HEK293 (cell line): ENCODE measurements at regions not wholly inside any gene's neighbourhood (a gene's known extent, or its start where the extent isn't known, plus 50 kb on each side); places are given as distances from the start of the nearest gene placed in this dataset.
A peak's percentile ranks its signal among the peaks of the same experiment; 100 is the strongest.

Experiments
- CTCF ChIA-PET: fragments of 350-600 bp; formaldehyde crosslinking; extraction: SDS; loops from one replicate; lab custom pipeline; 2021; ENCODE audit warnings: antibody characterized with exemption; lab: Yijun Ruan, JAX
- POLR2A ChIA-PET: fragments of 300-600 bp; formaldehyde crosslinking; extraction: SDS; loops from one replicate; lab custom pipeline; 2020; ENCODE audit warnings: antibody characterized with exemption, inconsistent platforms; lab: Yijun Ruan, JAX
- H3K27ac ChIP-seq: fragments of 200-500 bp; sonication (Bioruptor generic); 2 replicates; pipeline ENCODE4 v1.5.1; 2014; ENCODE audit warnings: low read depth, low read length, control low read depth, inconsistent platforms; ENCODE audit errors: extremely low read depth
- H3K36me3 ChIP-seq, 2 experiments: fragments of 200-500 bp in 1 of 2; sonication (Bioruptor generic) in 1 of 2; 1 replicate in 1 of 2; 2 replicates in 1 of 2; pipeline ENCODE4 v1.5.1; 2014 to 2017; ENCODE audit warnings: inconsistent platforms in 2 of 2, low read length in 2 of 2; ENCODE audit not compliant: control insufficient read depth in 2 of 2, insufficient read depth in 1 of 2
- H3K4me1 ChIP-seq: fragments of 200-500 bp; sonication (Bioruptor generic); 2 replicates; pipeline ENCODE4 v1.5.1; 2014; ENCODE audit warnings: mild to moderate bottlenecking, low read length, inconsistent platforms; ENCODE audit not compliant: control insufficient read depth, insufficient read depth
- H3K4me3 ChIP-seq: 2 replicates; pipeline ENCODE4 v1.5.1; 2011; ENCODE audit warnings: low read depth, mild to moderate bottlenecking, control low read depth, low read length, moderate library complexity
- H3K9me3 ChIP-seq: fragments of 200-500 bp; sonication (Bioruptor generic); 2 replicates; pipeline ENCODE4 v1.5.1; 2014; ENCODE audit warnings: low read depth, low read length, inconsistent platforms; ENCODE audit not compliant: control insufficient read depth, insufficient read depth
- BCL11A ChIP-seq: fragments of 450-650 bp; formaldehyde crosslinking; IDR thresholded peaks from 2 replicates; pipeline ENCODE4 v1.5.1; 2016; ENCODE audit warnings: low read depth, missing biosample characterization, missing genetic modification characterization
- RBAK ChIP-seq: fragments of 450-650 bp; formaldehyde crosslinking; IDR thresholded peaks from 2 replicates; pipeline ENCODE4 v1.5.1; 2016; ENCODE audit warnings: missing biosample characterization, missing genetic modification characterization
- SCRT1 ChIP-seq: fragments of 450-650 bp; formaldehyde crosslinking; IDR thresholded peaks from 2 replicates; pipeline ENCODE4 v1.5.1; 2016; ENCODE audit warnings: missing biosample characterization, missing genetic modification characterization, borderline replicate concordance
- SP2 ChIP-seq: fragments of 450-650 bp; formaldehyde crosslinking; IDR thresholded peaks from 2 replicates; pipeline ENCODE4 v1.5.1; 2016; ENCODE audit warnings: missing biosample characterization, missing genetic modification characterization
- ZBTB20 ChIP-seq: fragments of 450-650 bp; formaldehyde crosslinking; IDR thresholded peaks from 2 replicates; pipeline ENCODE4 v1.5.1; 2016; ENCODE audit warnings: missing biosample characterization, missing genetic modification characterization
- ZFHX2 ChIP-seq: fragments of 450-650 bp; formaldehyde crosslinking; conservative IDR thresholded peaks from 2 replicates; pipeline ENCODE4 v1.5.1; 2016; ENCODE audit warnings: missing biosample characterization, missing genetic modification characterization
- ZIC2 ChIP-seq: fragments of 450-650 bp; formaldehyde crosslinking; IDR thresholded peaks from 2 replicates; pipeline ENCODE4 v1.5.1; 2016; ENCODE audit warnings: missing biosample characterization, missing genetic modification characterization
- ZNF10 ChIP-seq: fragments of 450-650 bp; formaldehyde crosslinking; IDR thresholded peaks from 2 replicates; pipeline ENCODE4 v1.5.1; 2017; ENCODE audit warnings: missing biosample characterization, missing genetic modification characterization
- ZNF175 ChIP-seq: fragments of 450-650 bp; formaldehyde crosslinking; IDR thresholded peaks from 2 replicates; pipeline ENCODE4 v1.5.1; 2016; ENCODE audit warnings: missing biosample characterization, missing genetic modification characterization
- ZNF214 ChIP-seq: fragments of 450-650 bp; formaldehyde crosslinking; IDR thresholded peaks from 2 replicates; pipeline ENCODE4 v1.5.1; 2017; ENCODE audit warnings: missing biosample characterization, mild to moderate bottlenecking, missing genetic modification characterization, borderline replicate concordance
- ZNF292 ChIP-seq: fragments of 450-650 bp; formaldehyde crosslinking; IDR thresholded peaks from 2 replicates; pipeline ENCODE4 v1.5.1; 2016; ENCODE audit warnings: low read depth, missing biosample characterization, missing genetic modification characterization, borderline replicate concordance
- ZNF433 ChIP-seq: fragments of 450-650 bp; formaldehyde crosslinking; IDR thresholded peaks from 2 replicates; pipeline ENCODE4 v1.5.1; 2016; ENCODE audit warnings: missing biosample characterization, missing genetic modification characterization, low read depth
- ZNF529 ChIP-seq: fragments of 450-650 bp; formaldehyde crosslinking; IDR thresholded peaks from 2 replicates; pipeline ENCODE4 v1.5.1; 2017; ENCODE audit warnings: missing genetic modification characterization, missing biosample characterization; ENCODE audit not compliant: insufficient replicate concordance
- ZNF548 ChIP-seq: fragments of 450-650 bp; formaldehyde crosslinking; IDR thresholded peaks from 2 replicates; pipeline ENCODE4 v1.5.1; 2016; ENCODE audit warnings: missing biosample characterization, missing genetic modification characterization
- ZNF670 ChIP-seq: fragments of 450-650 bp; formaldehyde crosslinking; IDR thresholded peaks from 2 replicates; pipeline ENCODE4 v1.5.1; 2016; ENCODE audit warnings: missing biosample characterization, missing genetic modification characterization, low read depth
- ZNF677 ChIP-seq: fragments of 450-650 bp; IDR thresholded peaks from 2 replicates; pipeline ENCODE4 v1.5.0; 2018; ENCODE audit warnings: missing biosample characterization, mild to moderate bottlenecking, missing genetic modification characterization, moderate library complexity
- ZNF76 ChIP-seq: fragments of 450-650 bp; formaldehyde crosslinking; IDR thresholded peaks from 2 replicates; pipeline ENCODE4; 2016; ENCODE audit warnings: low read depth, missing biosample characterization, missing genetic modification characterization, borderline replicate concordance
- TF ChIP-seq, protein P1 (sequence below): fragments of 450-650 bp; formaldehyde crosslinking; IDR thresholded peaks from 2 replicates; pipeline ENCODE4 v1.5.1; 2016; ENCODE audit warnings: missing biosample characterization, missing genetic modification characterization, borderline replicate concordance

DNA sequence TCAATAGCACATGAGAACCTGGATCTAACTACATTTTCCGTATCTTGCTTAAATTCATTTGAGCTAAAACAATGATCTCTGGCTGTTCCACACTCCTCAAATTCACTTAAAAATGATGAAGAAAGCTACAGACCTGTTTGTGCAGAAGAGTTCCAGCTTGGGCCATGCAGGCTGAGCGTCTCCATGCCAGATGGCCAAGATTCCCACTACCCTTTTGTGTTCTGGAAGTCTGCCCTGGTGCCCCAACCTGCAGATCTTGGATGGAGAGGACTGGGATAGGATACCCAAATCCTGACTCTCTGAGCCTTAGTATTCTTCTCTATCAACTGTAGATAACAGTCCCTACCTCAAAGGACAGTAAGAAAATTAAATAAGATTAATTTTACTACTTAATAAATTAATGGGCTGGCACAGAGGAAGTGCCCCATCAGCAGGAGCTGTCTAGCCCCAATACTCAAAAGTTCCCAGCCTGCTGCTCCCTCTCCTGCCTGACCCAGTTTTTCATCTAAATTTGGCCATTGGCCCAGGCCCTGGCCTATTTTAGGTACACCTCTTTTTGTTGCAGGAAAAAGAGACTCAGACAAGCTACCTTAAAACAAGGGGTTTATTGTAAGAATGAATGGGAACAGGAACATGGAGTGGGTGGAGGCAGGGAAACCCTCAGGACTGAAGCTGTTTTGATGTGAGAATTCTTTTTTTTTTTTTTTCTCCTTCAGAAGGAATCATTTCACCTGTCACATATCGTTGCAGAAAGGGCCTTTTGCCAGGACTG is 81.4 kb upstream of the GRK3 start:
- H3K36me3 ChIP-seq = peaks cover 0 to 69% of the 10 kb centered on the region in 2 experiments; a peak in 2 of 3 replicates
- no peaks in the 10 kb centered on the region for H3K9me3 ChIP-seq
- no peak overlapping the region for H3K27ac ChIP-seq
- ChIA-PET POLR2A (no interaction called here), CTCF (interaction anchor here (0.6 to 0.9 kb wide), 2 partner anchors 20 to 289 kb away, joined by 3 read pairs; no protein-coding TSS in a partner anchor)
- no peak overlapping the region for H3K4me3 ChIP-seq
- no peak for TF ChIP-seq ZNF529 (tag by site-specific recombination)
- no peak for TF ChIP-seq BCL11A (tag by site-specific recombination)
- TF ChIP-seq ZNF548 = no peak
- no peak for TF ChIP-seq ZNF10 (tag by site-specific recombination)
- TF ChIP-seq ZNF677 (tag by site-specific recombination) = no peak
- no peak for TF ChIP-seq ZBTB20 (tag by site-specific recombination)
- no peak for TF ChIP-seq ZNF214 (tag by site-specific recombination)
- no peak for TF ChIP-seq SP2 (tag by site-specific recombination)
- peaks cover 5% of the 10 kb centered on the region; the same call in 1 of the 2 replicates for H3K4me1 ChIP-seq

DNA sequence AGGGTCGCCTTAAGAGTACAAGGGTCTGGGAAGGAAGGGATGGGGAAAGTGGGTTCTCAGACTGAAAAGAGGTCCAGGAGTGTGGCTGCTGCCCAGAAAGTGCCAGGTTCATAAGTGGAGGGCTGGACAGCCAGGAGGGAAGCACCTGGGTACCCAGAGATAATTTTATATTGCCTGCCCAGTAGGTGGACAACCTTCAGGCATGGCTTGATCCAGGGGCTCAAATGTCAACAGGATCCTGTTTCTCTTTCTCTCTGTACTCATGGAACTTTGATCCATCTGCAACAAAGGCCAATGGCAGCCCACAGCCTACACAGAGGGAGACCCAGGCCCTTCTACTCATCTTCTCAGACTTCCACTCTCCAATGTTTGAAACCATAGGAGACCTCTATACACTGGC is 80.5 kb upstream of the GRK3 start:
- no peaks in the 10 kb centered on the region for H3K9me3 ChIP-seq
- TF ChIP-seq ZNF175 (tag by site-specific recombination) (no peak), SCRT1 (tag by site-specific recombination) (no peak)
- peaks cover 11% of the 10 kb centered on the region; the same call in 1 of the 2 replicates for H3K4me1 ChIP-seq
- H3K36me3 ChIP-seq = peaks cover 0 to 65% of the 10 kb centered on the region in 2 experiments; a peak in 2 of 3 replicates
- H3K4me3 ChIP-seq = no peak overlapping the region
- CTCF ChIA-PET = interaction anchor here (0.6 kb wide), 1 partner anchor 290 kb away, joined by 3 read pairs; no protein-coding TSS in a partner anchor
- H3K27ac ChIP-seq = no peak overlapping the region
- POLR2A ChIA-PET = no interaction called here

DNA sequence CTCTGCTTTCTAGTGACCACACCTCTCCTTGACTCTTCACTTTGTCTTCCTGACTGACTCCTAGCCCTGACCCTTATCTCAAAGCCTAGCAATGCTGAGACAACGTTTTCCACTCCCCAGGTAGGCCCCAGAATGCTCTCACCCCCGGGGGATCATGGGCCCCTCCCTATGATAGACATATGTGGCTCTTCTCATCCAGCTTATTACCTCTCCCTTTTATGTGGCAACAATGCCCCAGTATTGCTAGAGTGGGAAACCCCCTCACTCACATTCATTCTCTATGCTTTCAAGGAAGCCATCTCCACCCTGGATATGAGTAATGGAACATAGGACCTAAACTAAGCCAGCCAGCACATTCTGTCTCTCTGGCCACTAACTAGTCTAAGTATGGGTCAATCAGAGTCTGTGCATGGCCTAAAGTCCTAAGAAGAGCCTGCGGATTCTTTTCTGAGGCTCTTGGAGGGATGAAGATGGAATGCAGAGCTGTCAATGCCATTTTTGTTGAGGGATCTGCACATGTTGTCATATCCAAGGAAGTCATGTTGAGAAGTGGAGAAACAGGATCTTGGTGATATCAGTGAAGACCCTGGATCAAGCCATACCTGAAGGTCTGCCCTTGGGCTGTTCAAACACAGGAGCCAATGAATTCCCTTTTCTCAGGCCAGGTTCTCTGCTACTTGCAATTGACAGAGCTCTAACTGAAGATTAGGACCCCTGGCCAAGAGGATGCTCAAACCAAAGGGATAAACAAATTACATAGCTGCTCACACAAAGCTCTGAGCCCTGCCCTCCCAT is 79.8 kb upstream of the GRK3 start:
- TF ChIP-seq ZIC2 (tag by site-specific recombination) = no peak
- no peak for TF ChIP-seq ZNF292 (tag by site-specific recombination)
- no peak for TF ChIP-seq ZNF76 (tag by site-specific recombination)
- TF ChIP-seq, all 188 proteins: peak for 0
- no peak overlapping the region for H3K27ac ChIP-seq
- CTCF ChIA-PET = interaction anchor here (0.6 kb wide), 1 partner anchor 15 kb away, joined by 3 read pairs; no protein-coding TSS in a partner anchor
- peaks cover 0 to 67% of the 10 kb centered on the region in 2 experiments; a peak in 2 of 3 replicates for H3K36me3 ChIP-seq
- no peak overlapping the region for H3K4me3 ChIP-seq
- peaks cover 11% of the 10 kb centered on the region; the same call in 1 of the 2 replicates for H3K4me1 ChIP-seq
- POLR2A ChIA-PET = no interaction called here
- no peaks in the 10 kb centered on the region for H3K9me3 ChIP-seq

DNA sequence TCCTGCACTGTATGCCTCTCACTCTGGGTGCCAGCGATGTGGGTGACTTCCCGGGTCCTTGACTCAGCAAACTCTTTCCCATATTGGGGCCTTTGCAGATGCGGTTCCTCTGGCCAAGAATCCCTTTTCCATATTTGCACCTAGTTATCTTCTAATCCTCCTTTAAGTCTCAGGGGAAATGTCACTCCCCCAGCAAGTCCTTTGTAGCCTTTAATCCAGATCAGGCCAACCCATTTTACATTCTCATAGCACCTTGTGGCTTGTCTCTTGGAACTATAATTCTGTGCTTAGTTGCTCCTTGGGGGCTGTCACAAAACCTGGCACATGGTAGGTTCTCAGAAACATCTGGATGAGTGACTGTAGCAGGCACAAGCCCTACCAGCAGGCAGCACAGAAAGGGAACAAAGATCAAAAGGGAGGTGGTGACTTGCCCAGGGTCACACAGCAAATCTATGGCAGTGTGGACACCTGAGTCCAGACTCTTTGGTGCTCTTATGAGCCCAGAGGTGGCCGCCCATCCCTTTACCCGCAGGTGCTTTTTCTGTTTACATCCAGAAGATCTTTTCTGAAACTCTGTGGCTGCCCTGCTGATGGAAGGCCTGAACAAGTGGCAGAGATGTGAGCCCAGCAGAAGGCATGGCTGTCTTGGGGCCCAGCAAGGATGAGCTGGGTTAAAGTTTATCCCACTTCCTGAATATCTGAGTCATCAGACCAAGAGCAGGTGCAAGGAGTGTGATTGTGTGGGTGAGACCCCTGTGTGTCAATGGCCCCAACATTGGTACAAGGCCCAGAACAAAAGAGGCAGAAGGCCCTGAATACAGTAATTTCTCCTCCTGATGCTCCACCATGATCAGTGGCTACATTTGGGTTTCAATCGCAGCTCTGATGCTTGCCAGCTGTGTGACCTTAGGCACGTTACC is 78.6 kb upstream of the GRK3 start:
- H3K4me1 ChIP-seq = peaks cover 11% of the 10 kb centered on the region; the same call in 1 of the 2 replicates
- CTCF ChIA-PET = no interaction called here
- POLR2A ChIA-PET = no interaction called here
- no peaks in the 10 kb centered on the region for H3K9me3 ChIP-seq
- H3K4me3 ChIP-seq = no peak overlapping the region
- TF ChIP-seq ZNF433 (tag by site-specific recombination) (no peak), ZNF670 (no peak), ZFHX2 (tag by site-specific recombination) (0 out of 2 replicates have a peak, but pooled peaks have one; percentile 18), RBAK (no peak)
- TF ChIP-seq, protein P1, sequence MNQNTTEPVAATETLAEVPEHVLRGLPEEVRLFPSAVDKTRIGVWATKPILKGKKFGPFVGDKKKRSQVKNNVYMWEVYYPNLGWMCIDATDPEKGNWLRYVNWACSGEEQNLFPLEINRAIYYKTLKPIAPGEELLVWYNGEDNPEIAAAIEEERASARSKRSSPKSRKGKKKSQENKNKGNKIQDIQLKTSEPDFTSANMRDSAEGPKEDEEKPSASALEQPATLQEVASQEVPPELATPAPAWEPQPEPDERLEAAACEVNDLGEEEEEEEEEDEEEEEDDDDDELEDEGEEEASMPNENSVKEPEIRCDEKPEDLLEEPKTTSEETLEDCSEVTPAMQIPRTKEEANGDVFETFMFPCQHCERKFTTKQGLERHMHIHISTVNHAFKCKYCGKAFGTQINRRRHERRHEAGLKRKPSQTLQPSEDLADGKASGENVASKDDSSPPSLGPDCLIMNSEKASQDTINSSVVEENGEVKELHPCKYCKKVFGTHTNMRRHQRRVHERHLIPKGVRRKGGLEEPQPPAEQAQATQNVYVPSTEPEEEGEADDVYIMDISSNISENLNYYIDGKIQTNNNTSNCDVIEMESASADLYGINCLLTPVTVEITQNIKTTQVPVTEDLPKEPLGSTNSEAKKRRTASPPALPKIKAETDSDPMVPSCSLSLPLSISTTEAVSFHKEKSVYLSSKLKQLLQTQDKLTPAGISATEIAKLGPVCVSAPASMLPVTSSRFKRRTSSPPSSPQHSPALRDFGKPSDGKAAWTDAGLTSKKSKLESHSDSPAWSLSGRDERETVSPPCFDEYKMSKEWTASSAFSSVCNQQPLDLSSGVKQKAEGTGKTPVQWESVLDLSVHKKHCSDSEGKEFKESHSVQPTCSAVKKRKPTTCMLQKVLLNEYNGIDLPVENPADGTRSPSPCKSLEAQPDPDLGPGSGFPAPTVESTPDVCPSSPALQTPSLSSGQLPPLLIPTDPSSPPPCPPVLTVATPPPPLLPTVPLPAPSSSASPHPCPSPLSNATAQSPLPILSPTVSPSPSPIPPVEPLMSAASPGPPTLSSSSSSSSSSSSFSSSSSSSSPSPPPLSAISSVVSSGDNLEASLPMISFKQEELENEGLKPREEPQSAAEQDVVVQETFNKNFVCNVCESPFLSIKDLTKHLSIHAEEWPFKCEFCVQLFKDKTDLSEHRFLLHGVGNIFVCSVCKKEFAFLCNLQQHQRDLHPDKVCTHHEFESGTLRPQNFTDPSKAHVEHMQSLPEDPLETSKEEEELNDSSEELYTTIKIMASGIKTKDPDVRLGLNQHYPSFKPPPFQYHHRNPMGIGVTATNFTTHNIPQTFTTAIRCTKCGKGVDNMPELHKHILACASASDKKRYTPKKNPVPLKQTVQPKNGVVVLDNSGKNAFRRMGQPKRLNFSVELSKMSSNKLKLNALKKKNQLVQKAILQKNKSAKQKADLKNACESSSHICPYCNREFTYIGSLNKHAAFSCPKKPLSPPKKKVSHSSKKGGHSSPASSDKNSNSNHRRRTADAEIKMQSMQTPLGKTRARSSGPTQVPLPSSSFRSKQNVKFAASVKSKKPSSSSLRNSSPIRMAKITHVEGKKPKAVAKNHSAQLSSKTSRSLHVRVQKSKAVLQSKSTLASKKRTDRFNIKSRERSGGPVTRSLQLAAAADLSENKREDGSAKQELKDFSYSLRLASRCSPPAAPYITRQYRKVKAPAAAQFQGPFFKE (tag by site-specific recombination) = no peak
- TF ChIP-seq, all 188 proteins: peak for 1
- no peak overlapping the region for H3K27ac ChIP-seq
- peaks cover 0 to 68% of the 10 kb centered on the region in 2 experiments; a peak in 2 of 3 replicates for H3K36me3 ChIP-seq
